ENCODE measurements at regions not wholly inside any gene's neighbourhood (a gene's known extent, or its start where the extent isn't known, plus 50 kb on each side); places are given as distances from the start of the nearest gene placed in this dataset.

GRCh38 chr16:86925067-86925791 is 346.9 kb downstream of the FOXL1 start:
- ChIA-PET CTCF (no interaction called here), RAD21 (ENCODE audit: unreplicated experiment) (no interaction called here), POLR2A (no interaction called here), SMC1A (ENCODE audit: uncharacterized antibody, unreplicated experiment) (no interaction called here)
- no peak overlapping the region for H2AFZ ChIP-seq (ENCODE audit: control insufficient read depth, low read depth, low read length)
- BruUV-seq (replicated peaks): no TSS peak
- no peak for DNase-seq (ENCODE audit: low read depth, low spot score)
- no peak overlapping the region for H3K4me2 ChIP-seq (ENCODE audit: control insufficient read depth, insufficient read depth)
- H3K4me3 ChIP-seq: no peak overlapping the region
- H3K4me1 ChIP-seq (ENCODE audit: control insufficient read depth, insufficient read depth, low read length): no peaks in the 10 kb centered on the region
- no peak overlapping the region for H3K27ac ChIP-seq (ENCODE audit: control insufficient read depth, insufficient read depth)
- WGBS (ENCODE audit: insufficient coverage, insufficient replicate concordance, low lambda C conversion rate, missing lambda C conversion rate): 18% methylated on average over 18 of the region's 18 CpGs
- H4K20me1 ChIP-seq (ENCODE audit: control insufficient read depth, insufficient read depth): no peaks in the 10 kb centered on the region
- H3K9ac ChIP-seq (ENCODE audit: control insufficient read depth, insufficient read depth, low read length): no peak overlapping the region
- ATAC-seq: no peak
- no peaks in the 10 kb centered on the region for H3K36me3 ChIP-seq (ENCODE audit: control insufficient read depth in 2 of 2, insufficient read depth in 2 of 2, low read length in 1 of 2)
- TF ChIP-seq NFXL1 (IDR thresholded peaks at IDR 0.05; ENCODE audit: borderline replicate concordance) (no peak), KAT2A (conservative IDR thresholded peaks at IDR 0.05; ENCODE audit: control insufficient read depth, low read depth, low read length) (no peak), SUPT20H (IDR thresholded peaks at IDR 0.05; ENCODE audit: borderline replicate concordance, control insufficient read depth, low read depth, low read length) (no peak), ZNF217 (IDR thresholded peaks at IDR 0.05) (no peak), CEBPB (IDR thresholded peaks at IDR 0.05; ENCODE audit: borderline replicate concordance in 1 of 2, low read depth in 2 of 2, low read length in 2 of 2) (no peak), CHD4 (IDR thresholded peaks at IDR 0.05) (no peak), E2F4 (IDR thresholded peaks at IDR 0.05; ENCODE audit: low read depth, low read length) (no peak), PKNOX1 (IDR thresholded peaks at IDR 0.05) (no peak), PML (IDR thresholded peaks at IDR 0.05; ENCODE audit: low read length) (no peak), RAD51 (IDR thresholded peaks at IDR 0.05) (no peak), RELB (IDR thresholded peaks at IDR 0.05; ENCODE audit: low read depth) (no peak), FOXM1 (IDR thresholded peaks at IDR 0.05; ENCODE audit: low read depth, low read length) (no peak), TAF1 (IDR thresholded peaks at IDR 0.05; ENCODE audit: borderline replicate concordance, low read depth, low read length) (no peak), E2F8 (IDR thresholded peaks at IDR 0.05; ENCODE audit: low read depth, partially characterized antibody) (no peak)
- FAIRE-seq: no peak
- intact Hi-C loops (cut with micrococcal nuclease; ENCODE audit: unreplicated experiment) (no loop called here), in situ Hi-C loops (cut with MboI) (no loop called here)
- H3K27me3 ChIP-seq (replicated peaks in 1 of 2; ENCODE audit: control insufficient read depth in 2 of 2, insufficient read depth in 2 of 2, low read length in 1 of 2): peaks cover 3 to 6% of the 10 kb centered on the region in 2 experiments; a peak in 2 of 4 replicates
- no peaks in the 10 kb centered on the region; the same call in 2 of the 3 replicates for H3K9me3 ChIP-seq (replicated peaks; ENCODE audit: control insufficient read depth, insufficient read depth, low read length)
- H3K79me2 ChIP-seq (ENCODE audit: control insufficient read depth, insufficient read depth, low read length): no peaks in the 10 kb centered on the region
